Head of caudate nucleus (tissue), 42 donors: ENCODE measurements at regions not wholly inside any gene's neighbourhood (a gene's known extent, or its start where the extent isn't known, plus 50 kb on each side); places are given as distances from the start of the nearest gene placed in this dataset.

Source experiments
- DNase-seq, 42 donors: peaks; one replicate each; pipeline versions ENCODE4 v3.0.0 to v3.0.0-alpha.2; 2020 to 2021; ENCODE audit warnings: mixed read lengths in 7 of 42
- intact Hi-C: fragments of 100-400 bp; cut with DNase I; formaldehyde crosslinking; loops from one replicate; pipeline ENCODE4 v1.15.0; 2022

DNA sequence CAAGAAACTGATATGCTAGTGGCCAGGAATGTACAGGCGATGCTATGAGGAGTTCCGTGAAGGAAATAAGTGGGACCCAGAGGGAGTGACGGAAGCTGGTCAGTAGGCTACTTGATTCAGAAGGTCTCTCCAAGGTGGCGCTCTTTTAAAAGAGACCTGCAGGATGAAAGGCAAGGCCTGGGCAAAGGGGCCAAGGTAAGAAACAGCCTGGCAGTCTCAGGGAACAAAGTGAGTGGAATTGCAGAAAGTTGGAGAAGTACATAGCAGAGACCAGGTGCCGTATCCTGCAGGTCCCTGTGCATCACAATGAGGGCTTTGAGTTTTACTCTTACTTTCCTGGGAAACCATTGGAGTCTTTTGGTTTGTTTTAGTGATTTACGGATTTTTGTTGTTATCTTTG, 905.6 kb downstream of the BCL11B start:
- peak in 1 of 42 donors; percentile 24 for DNase-seq
- intact Hi-C loops = no loop called here

DNA sequence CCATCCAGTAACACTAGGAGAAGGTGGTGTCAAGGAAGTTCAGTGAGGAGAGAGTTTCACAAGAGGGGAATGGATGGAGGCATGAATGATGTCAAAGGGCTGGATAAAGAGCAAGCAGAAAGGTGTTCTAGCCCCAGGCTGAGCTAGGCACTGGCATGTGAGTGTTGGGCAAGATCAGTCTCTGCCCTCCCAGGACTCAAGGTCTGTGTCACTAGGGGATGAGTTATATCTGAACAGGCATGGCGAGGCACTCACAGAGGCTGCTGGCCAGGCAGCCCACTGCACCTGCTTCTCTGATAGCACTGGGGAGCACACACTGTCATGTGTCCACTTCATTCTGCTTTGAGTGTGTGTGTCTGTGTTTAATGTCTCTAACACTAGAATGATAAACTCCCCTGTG, 903.8 kb downstream of the BCL11B start:
- peak in 1 of 42 donors; percentile 21 for DNase-seq
- intact Hi-C loops = no loop called here

DNA sequence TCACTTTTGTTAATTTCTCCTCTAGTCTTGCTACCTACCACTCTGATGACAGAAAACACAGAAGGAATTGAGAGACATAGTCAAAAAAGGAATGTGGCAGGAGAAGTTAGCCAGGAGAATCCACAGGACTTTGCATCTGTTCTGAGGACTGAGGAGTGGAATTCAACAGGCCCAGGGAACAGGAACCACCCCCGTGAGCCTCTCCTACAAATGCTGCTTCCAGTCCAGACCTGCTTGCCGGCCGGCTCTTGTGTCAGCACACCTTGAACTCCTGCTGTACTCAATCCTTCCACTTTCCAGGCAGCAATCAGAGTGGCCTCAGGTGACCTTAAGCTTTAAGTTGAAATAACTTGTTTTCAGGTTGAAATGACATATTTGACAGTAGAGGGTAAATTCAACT, 903.1 kb downstream of the BCL11B start:
- no peak for DNase-seq
- intact Hi-C loops = no loop called here

DNA sequence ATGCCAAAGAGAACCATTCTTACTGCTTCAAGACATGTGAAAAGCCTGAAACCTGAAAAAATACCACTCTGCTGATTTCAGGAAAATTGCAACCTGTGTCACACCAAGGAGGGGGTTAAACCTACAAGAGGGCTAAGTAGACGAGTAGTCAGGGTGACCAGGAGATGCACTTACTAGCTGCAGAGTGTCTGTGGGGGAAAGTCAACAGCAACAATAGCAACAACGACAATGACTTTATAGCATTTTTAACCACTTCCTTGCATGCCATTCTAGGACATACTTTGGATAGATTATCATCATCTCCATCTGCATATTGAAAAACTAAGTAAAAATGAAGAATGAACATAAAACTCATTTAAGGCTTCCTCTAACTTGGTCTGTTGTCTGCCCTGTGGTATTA, 902.7 kb downstream of the BCL11B start:
- DNase-seq = no peak
- intact Hi-C loops = no loop called here

DNA sequence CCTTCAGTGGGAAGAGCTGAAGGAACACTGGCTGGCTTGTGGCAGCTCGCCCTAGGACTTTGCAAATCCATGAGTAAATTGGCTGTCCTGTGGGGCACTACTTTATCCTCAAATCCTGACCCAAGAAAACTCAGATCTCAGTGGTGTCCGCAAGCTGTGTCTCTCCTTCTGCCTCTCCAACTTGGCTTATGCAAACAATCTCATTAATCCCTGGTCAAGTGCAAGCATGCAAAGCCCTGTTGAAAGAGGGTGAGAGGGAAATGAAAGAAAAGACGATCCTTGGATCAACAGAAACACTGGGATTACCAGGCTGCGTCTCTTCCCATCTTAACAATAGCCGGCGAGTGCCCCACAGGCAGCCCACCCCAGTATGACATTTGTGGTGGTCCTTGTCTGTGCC, 901.6 kb downstream of the BCL11B start:
- intact Hi-C loops = no loop called here
- DNase-seq = no peak

DNA sequence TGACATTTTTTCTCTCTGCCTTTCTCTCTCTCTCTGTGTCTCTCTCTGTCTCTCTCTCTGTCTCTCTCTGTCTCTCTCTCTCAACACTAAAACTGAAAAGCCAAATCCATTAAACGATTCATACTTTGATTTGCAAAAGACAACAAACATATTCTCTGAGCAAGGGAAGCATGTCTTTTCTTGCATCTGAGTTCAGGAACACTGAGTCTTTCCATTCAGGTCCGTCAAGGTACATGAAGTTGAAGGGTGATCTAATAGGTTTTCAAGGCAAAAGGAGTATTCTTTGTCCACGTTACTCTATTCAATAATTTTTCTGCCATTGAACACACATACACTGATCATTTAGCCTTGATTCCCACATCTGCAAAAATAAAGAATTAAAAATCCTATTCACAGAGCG, 900.9 kb downstream of the BCL11B start:
- intact Hi-C loops = no loop called here
- no peak for DNase-seq

DNA sequence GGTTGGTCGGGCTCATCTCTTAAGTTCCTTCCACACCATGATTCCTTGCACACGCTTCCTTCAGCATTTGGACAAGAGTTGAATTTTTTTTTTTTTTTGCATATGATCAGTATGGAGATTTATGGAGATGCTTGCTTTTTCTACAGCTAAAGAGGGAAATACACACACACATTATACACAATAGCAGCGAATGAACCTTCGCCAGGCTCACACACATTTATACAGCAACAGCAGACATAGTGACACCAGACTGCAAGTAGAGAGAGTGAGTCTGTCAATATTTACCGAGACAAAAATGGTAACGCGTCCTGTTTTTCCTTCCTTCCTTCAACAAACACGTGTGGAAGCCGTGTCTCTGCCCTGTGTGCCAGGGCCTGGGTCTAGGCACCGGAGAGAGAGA, 897.9 kb downstream of the BCL11B start:
- intact Hi-C loops = no loop called here
- DNase-seq = no peak

DNA sequence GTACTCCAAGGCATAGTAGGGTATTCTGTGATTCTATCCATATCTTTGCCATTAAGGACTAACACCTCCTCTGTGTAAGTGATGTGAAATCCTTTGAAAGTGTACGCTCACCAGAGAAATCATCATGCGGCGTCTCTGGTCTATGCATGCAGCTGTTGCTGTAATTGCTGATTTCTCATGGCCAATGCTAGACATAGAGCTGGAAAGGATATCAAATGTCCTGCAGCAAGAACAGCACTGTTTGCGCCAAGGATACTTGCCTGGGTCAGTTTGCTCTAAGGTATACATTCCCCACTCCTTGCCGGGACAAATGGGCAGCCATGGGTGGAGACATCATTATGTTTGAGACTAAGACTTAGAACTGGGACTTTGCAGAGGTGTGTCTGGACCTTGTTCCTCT, 896.4 kb downstream of the BCL11B start:
- DNase-seq = peak in 1 of 42 donors; percentile 21
- intact Hi-C loops = no loop called here

DNA sequence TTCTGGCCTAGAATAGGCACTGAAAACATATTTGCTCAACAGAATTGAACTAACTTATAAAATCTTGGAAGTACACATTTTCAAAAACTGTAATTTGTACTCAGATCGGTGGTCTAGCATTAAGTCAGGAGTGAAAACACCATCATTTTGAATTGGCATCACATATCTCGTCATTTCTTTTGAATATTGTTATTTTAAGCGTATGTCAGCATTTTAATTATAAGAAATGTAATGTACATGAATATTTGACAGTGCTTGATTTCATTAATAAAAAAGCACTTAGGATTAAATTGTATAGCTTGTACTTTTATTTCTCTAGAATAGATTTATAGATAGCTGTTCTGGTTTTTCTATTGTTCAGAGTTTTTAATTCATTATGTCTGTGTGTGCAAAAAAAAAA, 892.2 kb downstream of the BCL11B start:
- intact Hi-C loops = no loop called here
- no peak for DNase-seq

DNA sequence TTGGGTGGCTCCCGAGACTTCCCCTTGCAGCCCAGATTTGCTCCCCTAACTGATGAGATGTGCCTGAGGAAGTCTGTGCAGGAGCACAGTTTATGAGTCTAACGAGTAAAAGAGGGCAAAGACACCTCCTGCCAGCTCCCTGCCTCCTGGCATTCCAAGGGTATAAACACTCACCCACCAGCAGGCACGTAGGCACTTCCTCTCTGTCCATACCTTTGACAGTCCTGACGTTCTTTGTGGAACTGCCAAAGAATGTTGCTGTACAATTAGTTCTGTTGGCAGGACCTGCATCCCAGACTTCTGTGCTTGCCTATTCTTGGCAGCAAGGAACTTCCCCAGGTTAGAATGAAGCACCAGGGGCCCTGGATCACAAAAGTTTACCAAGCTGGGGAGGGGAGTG, 889.3 kb downstream of the BCL11B start:
- intact Hi-C loops = no loop called here
- DNase-seq = peak in 1 of 42 donors; percentile 30

DNA sequence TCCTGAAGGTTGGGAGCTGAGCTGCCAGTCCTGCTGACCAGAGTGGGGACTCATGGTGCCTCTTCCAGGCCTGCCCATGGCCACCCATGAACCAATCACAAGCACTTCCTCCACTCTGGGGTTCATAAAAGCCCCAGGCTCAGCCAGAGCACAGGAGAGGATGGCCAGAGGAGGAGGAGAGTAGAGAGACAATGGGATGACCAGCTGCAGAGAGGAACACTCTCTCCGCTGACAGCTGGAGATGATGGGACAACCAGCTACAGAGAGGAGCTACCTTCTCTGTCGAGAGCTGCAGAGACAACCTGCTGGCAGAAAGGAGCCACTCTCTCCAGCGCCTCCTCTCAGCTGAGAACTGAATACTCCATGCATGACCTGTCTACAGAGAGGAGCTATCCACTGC, 886.1 kb downstream of the BCL11B start:
- intact Hi-C loops = no loop called here

DNA sequence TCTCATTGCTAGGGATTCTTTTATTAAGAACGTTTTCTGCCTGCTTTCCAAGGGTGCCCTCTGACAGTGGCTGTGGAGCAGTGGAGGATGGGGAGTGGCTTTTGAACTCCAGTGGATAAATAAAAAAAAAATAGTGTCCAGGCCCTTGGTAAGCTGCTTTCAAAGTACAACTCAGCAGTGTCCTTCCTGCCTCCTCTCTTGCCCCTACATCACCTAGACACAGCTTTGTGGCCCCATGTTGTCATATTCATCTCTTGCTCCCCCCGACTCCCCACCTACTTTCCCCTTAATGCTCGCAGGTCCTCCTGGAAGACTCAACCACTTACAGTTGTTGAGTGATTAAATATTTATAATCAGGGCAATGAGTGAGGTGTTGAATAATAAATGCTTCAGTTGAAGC, 880.9 kb downstream of the BCL11B start:
- DNase-seq = no peak
- intact Hi-C loops = no loop called here

More for the DNA sequence above, 886.1 kb downstream of the BCL11B start:
- DNase-seq = peak in 1 of 42 donors; percentile 9

DNA sequence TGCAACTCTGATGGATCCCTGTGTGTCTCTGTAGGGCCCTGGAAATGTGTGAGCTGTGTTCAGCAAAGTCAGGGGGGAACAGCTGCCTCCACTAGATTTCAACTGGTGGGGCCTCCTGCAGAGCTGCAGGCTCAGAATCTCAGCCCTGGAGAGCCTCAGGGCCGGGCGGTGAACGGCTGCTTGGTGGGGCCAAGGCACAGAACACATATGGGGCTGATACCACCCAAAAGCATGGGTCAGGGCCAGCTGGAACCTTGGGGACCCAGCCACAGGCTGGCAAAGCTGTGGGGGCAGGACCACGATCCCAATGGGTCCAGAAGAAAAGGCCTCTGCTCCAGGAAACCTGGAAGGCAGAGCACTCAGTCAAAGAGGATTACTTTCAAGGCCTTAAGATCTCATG, 878.5 kb downstream of the BCL11B start:
- no peak for DNase-seq
- intact Hi-C loops = no loop called here

DNA sequence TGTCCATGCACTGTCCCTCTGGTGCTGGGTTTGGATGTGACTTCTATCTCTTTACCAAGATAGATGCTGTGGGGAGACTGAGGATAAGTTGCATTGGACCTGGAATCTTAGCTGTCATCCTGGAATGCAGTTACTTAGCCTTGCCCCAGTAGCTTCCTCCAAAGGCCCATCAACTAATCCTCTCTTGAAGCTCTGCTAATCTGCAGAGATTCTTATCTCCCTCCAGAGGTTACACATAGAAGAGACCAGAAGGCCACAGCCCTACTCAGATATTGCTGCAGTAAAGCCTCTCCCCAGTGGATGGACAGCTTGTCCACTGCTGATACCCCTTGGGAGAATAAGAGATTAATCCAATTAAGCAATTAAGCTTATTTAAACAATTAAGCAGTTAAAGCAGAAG, 867.2 kb downstream of the BCL11B start:
- intact Hi-C loops = no loop called here

DNA sequence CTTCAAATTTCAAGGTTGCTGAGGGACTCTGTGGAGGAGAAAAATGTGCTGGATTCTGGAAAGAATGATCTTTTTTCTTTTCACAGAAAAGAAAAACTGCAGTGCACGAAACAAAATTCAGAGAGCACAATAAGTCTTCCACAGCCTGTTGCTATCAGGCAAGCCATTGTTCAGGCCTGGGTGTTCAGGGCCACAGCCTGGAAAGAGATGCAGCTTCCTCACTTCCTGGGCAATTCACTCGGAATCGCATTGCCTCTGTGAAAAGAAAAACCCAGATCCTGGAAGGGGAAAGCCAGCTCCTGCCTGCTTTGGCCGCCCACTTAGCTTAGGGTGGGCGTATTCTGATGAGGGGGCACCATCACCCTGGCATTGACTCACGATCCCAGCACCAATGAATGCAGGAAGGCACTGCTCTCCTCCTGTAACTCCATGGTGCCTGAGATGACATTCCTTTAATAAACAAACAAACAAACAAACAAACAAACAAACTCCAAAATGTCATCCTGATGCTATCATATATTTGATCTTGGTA, 863.9 kb downstream of the BCL11B start:
- intact Hi-C loops = no loop called here
- DNase-seq = peak in 32 of 42 donors; percentile 5 to 77 (median 27)

More for the DNA sequence above, 867.2 kb downstream of the BCL11B start:
- DNase-seq = no peak

DNA sequence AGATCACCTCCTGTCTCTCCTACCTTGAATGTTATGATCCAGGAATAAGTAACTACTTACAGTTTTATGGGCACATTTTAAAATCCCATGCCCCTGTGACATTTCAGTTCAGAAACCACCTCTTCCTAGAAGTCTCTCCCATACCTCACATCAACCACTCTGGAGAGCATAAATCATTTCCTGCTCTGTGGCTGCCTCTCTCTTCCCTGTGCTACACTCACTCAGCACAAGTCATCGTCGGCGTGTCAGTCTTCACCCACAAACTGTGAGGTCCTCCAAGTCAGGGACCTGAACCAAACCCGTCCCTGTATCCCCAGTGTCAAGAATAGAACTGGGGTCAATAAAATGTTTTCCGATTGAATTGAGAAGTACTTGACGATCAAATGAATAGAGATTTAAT, 863.3 kb downstream of the BCL11B start:
- no peak for DNase-seq
- intact Hi-C loops = no loop called here

DNA sequence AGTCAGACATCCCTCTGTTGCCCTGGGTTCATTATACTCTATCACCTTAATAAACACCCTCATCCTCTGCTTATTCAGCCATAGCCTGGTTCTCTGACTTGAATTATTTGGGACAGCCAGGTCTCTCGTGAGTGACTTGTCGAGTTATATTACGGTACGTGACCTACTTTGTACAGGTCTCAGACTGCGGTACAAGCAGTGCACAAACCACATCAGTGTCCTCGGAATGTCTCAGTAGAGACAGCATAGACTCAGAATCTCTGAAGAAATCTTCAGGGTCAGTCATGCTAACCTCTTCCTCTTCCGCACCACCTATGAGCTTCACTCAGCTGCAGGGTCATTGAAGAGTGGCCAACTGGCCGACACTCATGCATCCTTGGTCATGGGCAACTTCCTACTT, 860.8 kb downstream of the BCL11B start:
- intact Hi-C loops = no loop called here
- DNase-seq = no peak

DNA sequence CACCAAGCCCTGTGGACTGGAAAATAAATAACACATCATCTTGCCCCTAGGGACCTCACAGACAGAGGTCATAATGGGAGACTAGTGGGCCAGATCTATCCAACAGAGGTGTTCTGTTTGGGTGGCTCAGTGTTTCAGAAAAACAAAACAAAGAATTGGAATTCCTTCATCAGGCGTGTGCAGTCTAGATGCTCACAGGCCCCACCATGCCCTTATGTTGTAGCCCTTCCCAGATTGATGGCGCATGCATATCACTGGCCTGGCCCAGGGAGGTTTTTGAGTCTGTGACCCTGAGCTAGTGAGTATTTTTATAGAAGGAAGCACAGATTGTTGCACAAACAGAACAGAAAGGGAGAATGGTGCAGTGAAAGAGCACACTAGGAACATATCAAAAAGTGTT, 859.6 kb downstream of the BCL11B start:
- intact Hi-C loops = no loop called here
- no peak for DNase-seq

DNA sequence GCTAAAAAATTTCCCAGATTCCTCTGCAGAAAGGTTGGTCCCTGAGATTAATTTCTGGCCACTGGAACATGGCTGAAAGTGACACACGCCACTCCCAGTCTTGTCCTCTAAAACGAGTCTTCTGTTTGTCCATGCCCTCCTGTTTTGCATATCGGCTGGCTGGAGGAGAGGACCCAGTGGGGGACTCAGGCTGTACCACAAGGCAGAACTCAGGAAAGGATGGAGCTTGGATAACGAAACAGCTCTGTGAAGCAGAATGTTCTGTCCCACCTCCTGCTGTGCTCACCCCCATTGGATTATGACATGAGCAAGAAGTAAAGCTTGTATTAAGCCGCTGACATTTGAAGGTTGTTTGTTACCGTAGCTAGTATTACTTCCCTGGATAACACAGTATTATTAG, 856.2 kb downstream of the BCL11B start:
- intact Hi-C loops = no loop called here
- DNase-seq = no peak

DNA sequence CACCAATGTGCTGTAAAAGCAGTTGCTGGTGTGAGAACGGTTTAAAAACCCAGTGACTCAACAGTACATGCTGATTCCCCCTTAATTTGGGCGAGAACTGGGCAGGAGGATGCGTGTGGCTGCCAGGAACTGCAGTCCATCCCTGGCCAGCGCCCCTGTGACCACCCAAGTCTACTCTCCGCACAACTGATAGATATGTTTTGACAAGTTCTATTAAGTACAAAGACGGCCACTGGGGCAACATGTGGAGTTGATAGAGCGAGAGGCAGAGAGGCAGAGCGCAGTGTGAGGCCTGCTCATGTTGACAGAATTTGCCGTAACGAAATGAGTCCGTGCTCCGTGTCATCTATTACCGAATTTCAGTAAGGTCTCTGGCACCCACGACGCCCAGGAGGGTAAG, 855.0 kb downstream of the BCL11B start:
- intact Hi-C loops = no loop called here
- DNase-seq = no peak

DNA sequence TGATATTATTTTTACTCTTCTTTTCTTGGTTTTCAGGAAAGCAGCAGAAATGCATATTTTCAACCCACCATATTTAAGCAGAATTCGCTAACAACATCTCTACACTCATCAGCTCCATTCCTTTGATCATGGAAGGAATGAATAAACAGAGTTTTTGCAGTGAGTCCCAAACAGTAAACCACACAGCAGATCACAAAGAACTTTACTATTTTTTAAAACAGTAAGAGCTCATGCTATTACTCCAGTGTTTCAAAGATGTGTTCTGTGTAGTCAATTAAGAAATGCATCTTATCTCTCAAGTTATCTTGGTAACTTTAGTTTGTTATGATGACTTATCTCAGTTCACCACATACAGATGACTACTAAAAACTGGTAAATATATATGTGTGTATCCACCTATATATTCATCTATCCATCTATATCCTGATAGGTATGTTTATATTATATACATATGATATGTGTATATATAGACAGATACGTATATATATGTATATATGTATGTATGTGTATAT, 843.5 kb downstream of the BCL11B start:
- no peak for DNase-seq
- intact Hi-C loops = no loop called here

DNA sequence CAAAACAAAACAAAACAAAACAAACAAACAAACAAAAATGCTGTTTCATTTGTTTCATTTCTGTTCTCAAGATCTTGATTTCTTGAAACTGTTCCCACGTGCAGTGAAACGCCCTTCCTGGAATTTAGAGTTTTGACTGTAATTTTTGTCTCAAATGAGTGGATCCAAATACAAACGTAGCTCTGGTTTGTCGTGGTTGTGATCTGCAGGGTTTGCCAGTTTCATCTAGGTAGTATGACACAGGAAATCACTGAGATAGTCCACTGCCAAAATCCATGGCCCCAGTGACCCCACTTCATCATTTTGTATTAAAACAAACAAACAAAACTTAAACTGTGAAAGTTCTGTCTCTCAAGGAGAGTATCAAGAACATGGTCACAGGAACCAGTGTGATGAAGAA, 838.6 kb downstream of the BCL11B start:
- intact Hi-C loops = no loop called here
- no peak for DNase-seq
